ENCODE measurements at regions not wholly inside any gene's neighbourhood (a gene's known extent, or its start where the extent isn't known, plus 50 kb on each side); places are given as distances from the start of the nearest gene placed in this dataset.

DNA sequence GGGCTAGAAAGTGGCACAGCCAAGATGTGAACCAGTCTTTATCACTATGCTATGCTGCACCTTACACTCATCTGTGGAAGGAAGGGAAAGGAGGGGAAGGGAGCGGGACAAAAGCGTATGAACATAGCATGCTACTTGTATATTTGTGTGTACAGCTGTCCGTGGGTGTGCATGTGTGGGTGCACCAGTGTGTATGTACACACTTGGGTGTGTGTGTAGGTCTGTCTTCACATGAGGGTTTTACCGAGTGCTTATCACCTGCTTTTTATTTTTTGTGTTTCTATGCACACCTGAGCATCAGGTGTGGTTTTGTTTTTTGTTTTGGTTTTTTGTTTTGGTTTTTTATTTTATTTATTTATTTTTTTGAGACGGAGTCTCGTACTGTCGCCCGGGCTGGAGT, 255.7 kb downstream of the RRAGC start:
- Mint-ChIP-seq H3K27ac (no peak overlapping the region), H3K4me1 (ENCODE audit: low read depth) (no peaks in the 10 kb centered on the region), H3K9me3 (no peaks in the 10 kb centered on the region), H3K4me3 (no peak overlapping the region), H3K27me3 (peaks cover 15% of the 10 kb centered on the region), H3K36me3 (ENCODE audit: low read depth) (no peaks in the 10 kb centered on the region)
- POLR2A ChIA-PET, result no interaction called here
- CTCF ChIA-PET, result interaction anchor here (1.3 kb wide), 1 partner anchor 231 kb away, joined by 5 read pairs; no protein-coding TSS in a partner anchor
- DNase-seq, result no peak
- no peak for ATAC-seq
- TF ChIP-seq, protein P1, sequence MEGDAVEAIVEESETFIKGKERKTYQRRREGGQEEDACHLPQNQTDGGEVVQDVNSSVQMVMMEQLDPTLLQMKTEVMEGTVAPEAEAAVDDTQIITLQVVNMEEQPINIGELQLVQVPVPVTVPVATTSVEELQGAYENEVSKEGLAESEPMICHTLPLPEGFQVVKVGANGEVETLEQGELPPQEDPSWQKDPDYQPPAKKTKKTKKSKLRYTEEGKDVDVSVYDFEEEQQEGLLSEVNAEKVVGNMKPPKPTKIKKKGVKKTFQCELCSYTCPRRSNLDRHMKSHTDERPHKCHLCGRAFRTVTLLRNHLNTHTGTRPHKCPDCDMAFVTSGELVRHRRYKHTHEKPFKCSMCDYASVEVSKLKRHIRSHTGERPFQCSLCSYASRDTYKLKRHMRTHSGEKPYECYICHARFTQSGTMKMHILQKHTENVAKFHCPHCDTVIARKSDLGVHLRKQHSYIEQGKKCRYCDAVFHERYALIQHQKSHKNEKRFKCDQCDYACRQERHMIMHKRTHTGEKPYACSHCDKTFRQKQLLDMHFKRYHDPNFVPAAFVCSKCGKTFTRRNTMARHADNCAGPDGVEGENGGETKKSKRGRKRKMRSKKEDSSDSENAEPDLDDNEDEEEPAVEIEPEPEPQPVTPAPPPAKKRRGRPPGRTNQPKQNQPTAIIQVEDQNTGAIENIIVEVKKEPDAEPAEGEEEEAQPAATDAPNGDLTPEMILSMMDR (IDR thresholded peaks at IDR 0.05), result no peak
- intact Hi-C loops (cut with micrococcal nuclease), result loop anchor here (10.0 kb wide), 1 partner anchor 231 kb away; no protein-coding TSS in a partner anchor

DNA sequence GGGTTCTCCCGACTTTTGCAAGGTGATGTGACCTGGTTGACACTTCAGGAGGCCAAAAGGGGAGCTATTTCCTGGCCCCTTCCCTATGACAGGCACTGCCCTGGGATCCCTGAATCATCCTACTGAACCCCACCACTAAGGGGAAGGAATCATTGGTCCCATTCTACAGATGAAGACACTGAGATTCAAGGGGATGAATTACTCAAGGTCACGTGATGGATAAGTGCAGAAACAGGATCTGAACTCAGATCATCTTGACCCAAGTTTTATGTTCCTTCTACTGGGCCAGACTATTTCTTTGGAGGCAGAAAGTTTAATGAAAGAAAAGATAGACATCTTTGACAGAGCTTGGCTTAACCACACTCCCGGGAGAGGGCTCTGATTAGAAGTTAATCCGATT, 258.7 kb downstream of the RRAGC start:
- no peaks in the 10 kb centered on the region for H3K9me3 Mint-ChIP-seq
- H3K27me3 Mint-ChIP-seq, result peaks cover 17% of the 10 kb centered on the region
- intact Hi-C loops (cut with micrococcal nuclease), result loop anchor here (10.0 kb wide), 1 partner anchor 234 kb away; no protein-coding TSS in a partner anchor
- TF ChIP-seq, protein P1 (IDR thresholded peaks at IDR 0.05), result no peak
- POLR2A ChIA-PET, result no interaction called here
- H3K27ac Mint-ChIP-seq, result no peak overlapping the region
- H3K36me3 Mint-ChIP-seq (ENCODE audit: low read depth), result no peaks in the 10 kb centered on the region
- no peak overlapping the region for H3K4me3 Mint-ChIP-seq
- H3K4me1 Mint-ChIP-seq (ENCODE audit: low read depth), result no peaks in the 10 kb centered on the region
- CTCF ChIA-PET, result no interaction called here
- DNase-seq (no peak), ATAC-seq (no peak)

DNA sequence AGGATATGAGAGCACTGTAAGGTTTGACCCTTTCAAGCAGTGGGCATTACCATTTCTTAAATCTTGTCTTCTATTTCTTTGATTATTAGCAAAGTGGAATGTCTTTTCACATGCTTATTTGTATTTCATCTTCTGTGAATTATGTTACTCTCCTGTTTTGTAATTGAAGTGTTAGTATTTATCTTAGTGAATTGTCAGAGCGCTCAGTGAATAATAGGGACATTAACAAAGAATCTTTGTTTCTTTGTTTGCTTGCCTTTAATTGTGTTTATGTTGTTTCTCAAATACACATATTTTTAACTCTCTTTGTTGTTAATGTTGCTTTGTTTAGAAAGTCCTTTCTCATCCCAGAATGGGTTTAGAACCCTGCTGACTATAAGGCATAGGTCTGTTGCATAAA, 259.3 kb downstream of the RRAGC start:
- ChIA-PET POLR2A (no interaction called here), CTCF (no interaction called here)
- no peaks in the 10 kb centered on the region for H3K9me3 Mint-ChIP-seq
- intact Hi-C loops (cut with micrococcal nuclease), result loop anchor here (10.0 kb wide), 1 partner anchor 235 kb away; no protein-coding TSS in a partner anchor
- H3K36me3 Mint-ChIP-seq (ENCODE audit: low read depth), result no peaks in the 10 kb centered on the region
- no peak overlapping the region for H3K27ac Mint-ChIP-seq
- H3K4me1 Mint-ChIP-seq (ENCODE audit: low read depth), result no peaks in the 10 kb centered on the region
- H3K4me3 Mint-ChIP-seq, result no peak overlapping the region
- H3K27me3 Mint-ChIP-seq, result peaks cover 20% of the 10 kb centered on the region
- DNase-seq (no peak), ATAC-seq (no peak)
- TF ChIP-seq, protein P1 (IDR thresholded peaks at IDR 0.05), result no peak

DNA sequence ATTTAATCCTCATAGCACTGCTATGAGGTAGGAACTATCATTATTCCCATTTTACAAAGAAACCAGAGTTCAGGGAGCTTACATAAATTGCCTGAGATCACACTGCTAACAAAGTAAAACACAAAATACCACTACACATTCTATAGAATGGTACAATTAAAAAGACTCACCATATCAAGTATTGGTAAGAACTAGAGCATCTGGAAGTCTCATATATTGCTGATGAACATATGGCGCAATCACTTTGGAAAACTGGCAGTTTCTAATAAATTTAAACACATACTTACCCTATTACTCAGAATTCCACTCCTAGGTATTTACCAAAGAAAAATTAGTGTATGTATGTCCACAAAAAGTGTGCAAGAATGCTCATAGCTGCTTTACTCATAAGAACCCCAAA, 261.5 kb downstream of the RRAGC start:
- DNase-seq (no peak), ATAC-seq (no peak)
- no peaks in the 10 kb centered on the region for H3K4me1 Mint-ChIP-seq (ENCODE audit: low read depth)
- H3K36me3 Mint-ChIP-seq (ENCODE audit: low read depth), result peaks cover 3% of the 10 kb centered on the region
- no peak overlapping the region for H3K27ac Mint-ChIP-seq
- intact Hi-C loops (cut with micrococcal nuclease), result no loop called here
- TF ChIP-seq, protein P1 (IDR thresholded peaks at IDR 0.05), result no peak
- POLR2A ChIA-PET, result no interaction called here
- H3K27me3 Mint-ChIP-seq, result peaks cover 31% of the 10 kb centered on the region
- no peak overlapping the region for H3K4me3 Mint-ChIP-seq
- CTCF ChIA-PET, result no interaction called here
- H3K9me3 Mint-ChIP-seq, result peaks cover 10% of the 10 kb centered on the region

DNA sequence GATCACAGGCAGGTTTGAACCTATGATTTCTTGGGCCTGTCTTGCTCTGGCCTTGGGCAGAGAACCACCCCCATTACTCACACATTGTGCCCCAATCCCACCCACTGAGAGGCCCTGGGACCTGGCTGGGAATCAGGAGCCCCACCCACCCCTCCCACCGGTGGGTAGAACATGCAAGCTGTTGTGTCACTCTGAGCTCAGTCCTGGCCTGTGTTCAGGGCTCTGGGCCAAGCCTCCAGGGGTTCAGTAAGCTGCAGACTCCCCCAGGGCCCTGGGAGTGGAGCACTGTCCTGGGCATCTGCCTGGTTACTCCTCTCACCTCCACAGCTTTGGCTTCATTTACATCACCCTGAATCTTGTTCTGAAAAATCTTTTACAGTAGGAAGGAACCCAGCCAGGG, 270.5 kb downstream of the RRAGC start:
- intact Hi-C loops (cut with micrococcal nuclease), result loop anchor here (10.0 kb wide), 1 partner anchor 94 kb away; no protein-coding TSS in a partner anchor
- Mint-ChIP-seq H3K36me3 (ENCODE audit: low read depth) (no peaks in the 10 kb centered on the region), H3K4me3 (no peak overlapping the region), H3K27ac (no peak overlapping the region), H3K9me3 (peaks cover 4% of the 10 kb centered on the region), H3K4me1 (ENCODE audit: low read depth) (peaks cover 12% of the 10 kb centered on the region), H3K27me3 (peaks cover 21% of the 10 kb centered on the region)
- ChIA-PET POLR2A (no interaction called here), CTCF (no interaction called here)
- DNase-seq (no peak), ATAC-seq (no peak)
- TF ChIP-seq, protein P1 (IDR thresholded peaks at IDR 0.05), result no peak

All from activated CD8-positive, alpha-beta T cell treated with anti-CD3 and anti-CD28 coated beads for 36 hours (primary cell).